HG02943 (cell line): ENCODE measurements at regions not wholly inside any gene's neighbourhood (a gene's known extent, or its start where the extent isn't known, plus 50 kb on each side); places are given as distances from the start of the nearest gene placed in this dataset.
A peak's percentile ranks its signal among the peaks of the same experiment; 100 is the strongest.

Experiments
- ATAC-seq: cut with Tn5 transposase; IDR thresholded peaks from one replicate; pipeline ENCODE4 v1.9.1; 2021; ENCODE audit warnings: mild to moderate bottlenecking, low read depth, moderate library complexity; ENCODE audit not compliant: unreplicated experiment

DNA sequence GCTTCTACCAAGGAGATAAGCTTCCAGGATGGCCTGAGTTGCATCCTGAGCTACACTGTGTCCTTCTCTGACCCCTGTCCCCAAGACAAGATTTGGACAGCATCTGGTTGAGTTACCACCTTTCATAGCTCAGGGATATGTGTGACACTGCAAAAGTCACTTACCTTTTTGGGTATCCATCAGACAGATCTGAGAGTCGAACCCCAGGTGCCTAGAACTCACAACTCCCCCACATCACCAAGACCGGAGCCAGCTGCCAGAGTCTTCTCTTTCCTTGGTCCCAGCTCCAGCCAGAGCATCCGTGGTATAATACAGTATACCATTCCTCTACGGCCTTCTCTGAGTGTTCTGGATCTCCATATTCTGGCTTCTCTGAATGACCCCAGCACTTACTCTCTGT lies 133.0 kb downstream of the CD83 start:
- no peak for ATAC-seq

DNA sequence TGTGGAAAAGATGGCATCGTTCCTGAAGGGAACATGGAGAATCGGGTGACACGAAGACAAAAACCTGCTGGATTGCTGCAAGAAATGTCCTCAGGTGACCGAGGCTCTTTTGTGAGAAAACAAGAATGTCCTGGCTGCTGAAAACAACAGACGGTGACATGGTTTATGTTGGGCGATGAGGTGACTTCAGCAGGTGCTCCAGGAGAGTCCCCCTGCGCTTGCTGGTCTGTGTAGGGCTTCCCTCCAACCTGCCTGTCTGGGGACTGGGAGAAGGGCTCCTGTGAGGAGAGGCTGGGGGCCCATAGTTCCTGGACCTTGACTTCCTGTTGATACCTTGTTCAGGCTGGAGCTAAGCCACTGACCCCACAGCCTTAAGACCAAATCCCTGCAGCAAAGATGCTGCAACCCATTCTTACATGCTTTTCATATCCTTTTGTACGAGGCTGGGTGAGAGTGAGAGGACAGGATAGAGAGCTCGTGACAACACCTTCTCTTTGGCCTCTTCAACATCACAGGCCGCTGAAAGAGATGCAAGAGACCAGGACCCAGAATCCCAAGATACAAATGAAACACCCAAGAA lies 134.8 kb downstream of the CD83 start:
- ATAC-seq, result no peak

DNA sequence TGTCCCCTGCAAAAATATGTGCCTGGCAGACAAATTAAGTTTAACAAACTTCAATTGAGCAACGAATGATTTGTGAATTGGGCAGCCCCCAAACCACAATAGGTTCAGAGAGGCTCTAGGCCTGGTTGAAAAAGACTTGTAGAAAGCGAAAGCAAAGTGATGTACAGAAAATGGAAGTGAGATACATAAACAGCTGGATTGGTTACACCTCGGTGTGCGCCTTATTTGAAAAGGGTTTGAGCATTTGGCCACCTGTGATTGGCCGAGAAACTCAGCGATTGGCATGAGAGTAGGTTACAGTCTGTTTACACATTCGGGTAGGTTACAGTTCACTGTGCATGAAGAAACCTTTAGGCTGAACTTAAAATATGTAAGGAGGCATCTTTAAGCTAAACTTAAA lies 136.9 kb downstream of the CD83 start:
- ATAC-seq, result peak; percentile 85

DNA sequence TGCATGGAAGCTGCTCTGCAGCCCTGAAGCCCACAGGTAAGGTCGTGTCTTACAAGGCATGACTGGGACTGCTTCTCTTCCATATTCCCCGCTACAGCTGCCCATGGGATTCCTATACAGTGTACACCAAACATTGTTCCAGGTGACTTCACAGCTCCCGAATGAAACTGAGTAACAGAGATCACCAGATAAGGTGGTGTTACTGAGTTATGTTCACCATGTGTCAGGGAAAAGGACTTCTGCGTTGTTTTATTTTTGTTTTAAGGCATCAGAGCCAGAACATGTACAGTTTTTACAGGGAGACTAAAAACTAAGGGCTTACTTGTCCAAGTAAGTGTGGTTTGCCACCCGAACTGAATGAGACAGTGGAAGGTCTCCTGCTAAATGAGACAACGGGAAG lies 138.3 kb downstream of the CD83 start:
- ATAC-seq, result no peak

DNA sequence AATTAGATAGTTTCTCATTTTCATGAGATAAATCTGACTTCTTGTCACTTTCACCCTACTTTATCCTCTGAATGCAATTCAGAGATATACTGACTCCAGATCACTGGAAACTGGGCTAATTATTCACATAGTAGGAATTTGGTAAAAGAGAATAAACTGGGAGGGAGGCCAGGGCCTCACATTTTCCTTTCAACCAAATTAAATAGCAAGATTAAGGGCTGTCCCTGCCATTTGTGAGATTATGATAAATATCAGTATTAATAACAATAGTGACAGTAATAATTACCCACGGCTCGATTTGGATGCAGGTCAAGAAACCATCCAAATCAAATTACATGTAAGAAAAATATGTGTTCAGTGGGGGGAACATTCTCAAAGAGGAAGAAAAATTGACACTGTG lies 140.5 kb downstream of the CD83 start:
- no peak for ATAC-seq

DNA sequence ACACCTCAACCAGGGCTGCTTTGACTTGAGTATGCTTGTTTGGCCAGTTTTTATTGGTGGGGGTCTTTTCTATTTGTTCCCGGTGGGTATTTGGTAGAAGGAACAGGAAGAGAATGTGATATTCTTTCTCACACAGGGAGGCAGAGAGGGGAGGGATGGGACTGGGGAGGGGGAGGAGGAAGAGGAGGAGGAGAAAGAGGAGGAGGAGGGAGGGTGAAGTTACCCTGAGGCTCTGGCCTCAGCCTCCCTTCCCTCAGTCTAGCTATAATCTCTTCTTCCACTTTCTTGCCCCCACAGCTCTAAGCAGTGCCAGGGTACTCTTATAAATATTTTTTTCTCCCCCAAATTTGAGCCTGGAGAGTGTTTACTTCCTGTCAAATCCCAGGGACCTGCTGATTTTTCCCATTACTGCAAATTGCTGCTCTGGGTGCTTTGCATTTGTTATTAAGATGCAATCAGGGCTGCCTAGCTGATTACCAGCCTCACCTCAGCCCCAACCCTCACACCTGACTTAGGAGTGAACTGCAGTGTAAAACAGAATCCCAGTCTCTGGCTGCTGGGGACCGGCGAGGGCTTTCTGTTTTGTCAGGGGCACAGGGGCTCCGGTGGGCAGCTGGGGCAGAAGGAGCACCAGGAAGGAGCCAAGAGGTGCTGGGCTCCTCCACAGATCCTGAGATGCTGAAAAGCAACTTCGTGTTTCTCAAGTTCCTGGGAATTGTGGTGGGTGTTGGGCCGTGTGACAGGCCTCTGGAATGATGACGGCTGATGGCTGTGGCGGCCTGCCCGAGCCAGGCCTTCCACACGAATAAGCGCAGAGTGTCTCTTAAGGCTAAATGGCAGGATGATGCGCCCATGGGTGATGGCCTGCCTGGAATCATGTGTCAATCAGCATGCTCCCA lies 141.4 kb downstream of the CD83 start:
- no peak for ATAC-seq

DNA sequence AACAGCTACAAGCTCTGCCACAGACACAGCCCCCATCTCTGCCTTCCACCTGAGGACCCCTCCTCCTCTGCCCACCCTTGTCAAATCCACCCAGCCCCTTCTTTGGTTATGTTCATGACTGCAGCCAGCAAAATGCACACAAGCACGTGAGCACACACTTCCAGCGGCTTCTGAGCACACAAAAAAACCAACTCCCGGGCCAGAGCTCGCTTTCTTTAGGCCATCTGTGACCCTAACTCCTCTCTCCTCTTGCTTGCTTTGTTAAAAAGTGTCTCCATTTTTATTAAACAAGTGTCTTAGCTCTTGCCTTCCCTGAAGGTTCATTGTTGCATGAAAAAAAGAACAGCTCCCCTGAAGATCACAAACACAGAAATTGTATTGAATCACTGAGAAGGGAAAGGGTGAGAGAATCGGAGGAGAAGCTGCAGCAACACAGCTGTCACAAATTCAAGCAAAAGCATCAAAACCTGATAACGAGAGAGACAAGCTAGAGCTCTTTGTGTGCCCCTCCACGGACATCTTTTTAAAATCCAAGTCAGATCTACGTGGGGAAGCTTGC lies 142.1 kb downstream of the CD83 start:
- ATAC-seq, result no peak

DNA sequence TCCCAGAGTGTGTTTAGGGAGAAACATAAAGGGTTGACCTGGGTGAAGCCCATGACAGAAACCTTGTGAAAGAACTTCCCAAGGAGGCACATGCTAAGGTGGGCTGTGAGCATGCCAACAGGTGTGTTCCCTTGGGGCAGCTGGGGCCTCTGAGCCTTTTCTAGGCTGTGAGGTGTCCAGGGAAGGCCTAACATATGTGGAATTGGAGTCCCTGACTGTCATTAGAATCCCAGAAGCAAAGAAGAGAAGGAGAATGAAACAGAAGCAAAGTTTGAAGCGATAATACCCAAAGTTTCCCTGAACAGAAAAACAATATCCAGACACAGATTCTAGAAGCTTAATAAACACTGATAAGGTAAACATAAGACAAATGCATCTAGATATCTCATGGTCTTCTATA lies 143.3 kb downstream of the CD83 start:
- no peak for ATAC-seq

DNA sequence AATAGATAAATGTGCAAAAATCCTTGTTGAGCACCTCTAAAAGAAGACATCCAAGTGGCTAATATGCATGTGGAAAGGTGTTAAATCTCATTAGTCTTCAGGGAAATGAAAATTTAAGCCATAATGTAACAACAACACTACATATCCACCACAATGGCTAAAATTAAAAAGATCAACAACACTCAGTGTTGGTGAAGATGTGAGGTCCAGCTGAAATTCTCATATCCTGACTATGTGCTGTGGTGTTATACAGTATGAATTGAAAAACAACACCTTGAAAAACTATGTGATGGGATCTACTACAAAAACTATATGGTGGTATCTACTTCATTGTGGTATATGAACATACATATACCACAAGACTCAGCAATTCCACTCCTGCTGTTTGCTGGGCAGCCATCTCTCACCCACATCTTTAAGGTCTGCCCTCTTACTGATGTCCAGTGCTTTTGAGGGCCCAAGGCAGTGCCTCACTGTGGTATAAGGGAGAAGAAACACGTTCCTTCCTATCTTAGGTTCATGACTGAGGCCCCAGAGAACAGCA lies 146.4 kb downstream of the CD83 start:
- ATAC-seq, result no peak

DNA sequence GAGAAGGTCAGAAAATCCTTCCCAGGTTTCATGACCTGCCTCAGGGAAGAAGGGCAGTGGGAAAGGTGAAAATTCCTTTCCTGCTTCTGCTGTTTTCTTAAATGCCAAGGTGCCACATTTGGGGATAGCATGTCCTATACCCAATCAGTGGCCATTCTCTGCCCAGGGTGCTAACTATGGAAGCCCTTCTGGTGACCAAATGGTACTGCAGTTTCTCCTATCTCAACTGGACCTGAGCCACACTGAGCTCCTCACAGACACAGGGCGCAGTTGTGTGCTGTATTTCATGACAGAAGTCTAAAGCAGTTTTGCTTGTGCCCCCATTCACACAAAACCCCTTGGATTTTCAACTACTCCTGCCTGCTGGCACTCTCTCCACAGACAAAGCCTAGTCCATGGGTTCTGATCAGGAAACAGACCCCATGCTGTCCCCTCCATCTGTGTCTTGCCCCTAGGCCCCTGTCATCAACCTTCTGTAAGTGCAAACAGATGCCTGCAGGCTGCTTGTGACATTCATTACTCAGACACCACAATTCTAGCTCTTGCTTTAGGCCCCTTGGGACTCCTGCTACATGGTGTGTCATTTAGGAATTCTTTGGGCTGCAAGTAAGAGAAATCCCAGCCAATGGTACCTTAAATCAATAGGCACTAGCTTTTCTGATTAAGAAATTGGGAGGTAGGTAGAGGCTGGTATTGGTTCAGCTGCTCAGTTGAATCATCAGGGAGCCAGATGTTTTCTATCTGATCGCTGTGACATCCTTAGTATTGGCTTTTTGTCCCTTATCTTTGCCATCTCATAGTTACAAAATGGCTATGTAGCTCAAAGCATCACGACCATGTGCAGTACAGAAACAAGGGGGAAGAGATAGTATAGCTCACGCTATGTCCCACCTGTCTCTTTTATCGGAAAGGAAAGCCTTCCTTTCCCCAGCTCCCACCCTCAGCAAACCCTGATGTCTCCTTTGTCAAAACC lies 147.8 kb downstream of the CD83 start:
- ATAC-seq, result no peak

DNA sequence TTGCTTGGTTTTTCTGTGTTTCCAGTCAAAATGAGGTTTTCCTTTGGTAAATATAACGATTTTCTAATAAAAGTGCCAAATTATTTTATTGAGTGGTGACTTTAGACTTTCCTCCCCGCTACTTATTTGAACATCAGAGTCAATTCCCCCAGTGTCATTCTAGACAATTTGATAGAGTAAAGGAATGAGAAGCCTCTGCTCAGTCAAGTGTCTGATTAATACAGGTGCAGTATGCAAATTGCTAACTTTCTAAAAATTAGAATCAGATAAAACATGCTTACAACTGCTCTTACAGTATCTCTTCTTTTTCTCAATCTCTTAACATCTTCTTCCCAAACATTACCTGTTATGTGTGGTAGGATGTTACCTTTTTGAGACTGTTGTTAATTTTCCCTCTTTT lies 148.7 kb downstream of the CD83 start:
- ATAC-seq, result no peak

DNA sequence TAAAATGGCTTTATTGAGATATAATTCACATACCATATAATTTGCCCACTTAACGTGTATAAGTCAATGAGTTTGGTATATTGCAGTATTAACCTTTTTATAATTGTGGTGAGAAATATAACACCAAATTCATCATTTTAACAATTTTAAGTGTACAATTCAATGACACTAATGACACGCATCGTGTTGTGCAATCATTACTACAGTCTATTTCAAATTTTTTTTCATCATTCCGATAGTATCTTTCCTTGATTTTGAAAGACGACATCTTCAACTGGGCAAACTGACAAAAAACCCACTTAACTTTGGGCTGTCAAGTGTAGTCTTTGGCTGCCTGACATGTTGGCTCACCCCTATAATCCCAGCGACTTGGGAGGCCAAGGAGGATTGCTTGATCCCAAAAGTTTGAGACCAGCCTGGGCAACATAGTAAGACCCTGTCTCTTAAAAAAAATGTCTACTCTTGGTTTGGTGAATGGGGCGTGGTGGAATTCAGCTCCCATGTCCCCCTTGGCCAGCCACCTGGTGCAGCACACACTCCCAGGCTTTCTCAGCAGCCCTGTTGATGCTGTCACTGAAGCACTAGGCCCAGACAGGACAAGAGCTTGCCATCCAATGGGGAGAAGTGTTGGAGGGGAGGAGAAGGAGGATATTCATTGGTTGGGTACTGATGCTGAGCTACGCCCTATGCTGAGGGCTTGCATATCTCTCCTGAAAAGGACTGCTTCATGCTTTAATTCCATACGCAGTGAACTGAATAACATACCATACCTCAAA lies 150.5 kb downstream of the CD83 start:
- ATAC-seq, result no peak

DNA sequence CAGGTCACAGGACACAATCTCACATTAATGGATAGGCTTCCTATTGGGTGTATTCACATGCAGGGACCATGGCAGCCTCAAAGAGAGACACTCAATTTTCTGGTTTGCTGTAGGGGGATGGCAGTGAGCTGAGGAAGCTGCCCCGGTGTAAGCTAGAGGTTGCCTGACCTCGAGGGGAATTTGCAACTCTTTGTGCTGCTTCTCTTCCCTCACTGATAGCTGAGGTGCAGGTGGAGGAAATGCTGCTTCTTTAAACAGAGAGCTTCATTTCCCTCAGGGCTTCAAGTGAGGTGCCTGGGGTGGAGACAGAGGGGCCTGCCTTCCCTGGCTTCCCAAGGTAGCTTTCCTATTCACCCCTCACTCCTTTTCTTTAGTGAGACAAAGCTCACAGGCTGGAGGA lies 151.9 kb downstream of the CD83 start:
- ATAC-seq, result no peak

DNA sequence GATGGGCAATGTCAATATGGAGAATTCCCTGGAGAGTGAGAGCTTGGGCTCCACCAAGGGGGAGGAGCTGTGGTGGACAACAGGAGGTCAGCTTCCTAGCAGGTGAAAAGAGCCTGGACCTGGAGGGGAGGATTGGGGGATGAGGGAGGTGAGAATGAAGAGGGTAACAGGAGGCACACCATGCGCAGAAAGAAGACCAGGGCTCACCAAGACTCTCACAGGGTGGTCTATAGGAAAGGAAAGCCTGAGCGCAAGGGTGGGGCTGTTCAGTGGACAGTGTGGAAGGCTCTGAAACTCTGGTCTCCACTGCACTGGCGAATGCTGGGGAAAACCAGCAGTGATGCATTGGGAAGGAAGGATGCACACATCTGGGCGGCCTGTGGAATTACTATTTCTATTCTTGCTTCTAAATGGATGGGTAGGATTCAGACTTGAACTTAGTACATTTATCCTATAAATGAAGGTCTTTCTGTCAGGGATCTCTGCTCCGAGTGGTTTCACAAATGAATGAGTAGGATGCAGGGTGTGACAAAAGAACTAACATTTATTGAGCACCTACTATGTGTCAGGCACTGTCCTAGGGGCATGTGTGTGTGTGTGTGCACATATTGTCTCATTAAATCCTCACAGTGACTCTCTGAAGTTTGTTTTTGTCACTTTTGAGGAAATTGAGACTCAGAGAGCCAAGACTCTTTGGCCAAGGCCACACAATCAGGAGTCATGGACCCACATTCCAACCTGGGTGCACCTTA lies 152.7 kb downstream of the CD83 start:
- no peak for ATAC-seq

DNA sequence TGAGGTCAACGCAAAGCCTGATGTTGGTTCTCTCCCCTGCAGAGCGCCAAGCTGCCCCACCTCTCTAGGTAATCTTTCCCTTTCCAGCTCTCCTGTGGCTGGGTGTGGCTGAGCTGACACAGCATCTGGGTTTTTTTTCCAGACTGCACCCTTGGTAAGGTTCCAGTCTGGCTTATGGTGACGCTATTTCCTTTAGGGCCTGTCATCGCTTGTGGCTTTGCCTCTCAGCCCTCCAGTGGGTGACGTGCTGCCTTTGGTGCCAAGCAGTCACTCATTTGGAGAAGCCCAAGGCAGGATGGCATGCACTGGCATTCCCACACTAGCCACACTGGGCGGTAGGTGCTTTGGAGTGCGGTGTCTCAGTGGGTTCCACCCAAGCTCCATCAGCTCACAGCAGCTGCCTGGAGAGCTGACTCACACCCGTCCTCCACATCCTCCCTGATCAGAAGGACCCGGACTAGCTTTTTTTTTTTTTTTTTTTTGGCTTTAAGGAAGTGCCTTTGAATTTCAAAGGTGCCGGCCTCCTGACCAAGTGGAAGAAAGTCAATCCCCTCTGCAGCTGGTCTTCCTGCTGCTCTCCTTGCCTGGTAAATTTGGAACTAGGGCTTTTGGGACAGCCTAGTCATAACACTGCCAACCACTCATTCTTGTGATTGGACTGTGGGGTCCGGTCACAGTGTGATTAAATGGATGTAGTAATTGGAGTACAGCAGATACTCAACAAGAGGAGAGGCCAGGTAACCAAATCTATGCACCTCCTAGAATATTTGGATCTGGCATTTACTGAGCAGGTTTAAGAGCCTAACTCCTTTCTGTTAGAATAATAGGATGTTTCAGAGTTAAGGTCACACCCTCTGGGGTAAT lies 153.6 kb downstream of the CD83 start:
- ATAC-seq, result no peak

DNA sequence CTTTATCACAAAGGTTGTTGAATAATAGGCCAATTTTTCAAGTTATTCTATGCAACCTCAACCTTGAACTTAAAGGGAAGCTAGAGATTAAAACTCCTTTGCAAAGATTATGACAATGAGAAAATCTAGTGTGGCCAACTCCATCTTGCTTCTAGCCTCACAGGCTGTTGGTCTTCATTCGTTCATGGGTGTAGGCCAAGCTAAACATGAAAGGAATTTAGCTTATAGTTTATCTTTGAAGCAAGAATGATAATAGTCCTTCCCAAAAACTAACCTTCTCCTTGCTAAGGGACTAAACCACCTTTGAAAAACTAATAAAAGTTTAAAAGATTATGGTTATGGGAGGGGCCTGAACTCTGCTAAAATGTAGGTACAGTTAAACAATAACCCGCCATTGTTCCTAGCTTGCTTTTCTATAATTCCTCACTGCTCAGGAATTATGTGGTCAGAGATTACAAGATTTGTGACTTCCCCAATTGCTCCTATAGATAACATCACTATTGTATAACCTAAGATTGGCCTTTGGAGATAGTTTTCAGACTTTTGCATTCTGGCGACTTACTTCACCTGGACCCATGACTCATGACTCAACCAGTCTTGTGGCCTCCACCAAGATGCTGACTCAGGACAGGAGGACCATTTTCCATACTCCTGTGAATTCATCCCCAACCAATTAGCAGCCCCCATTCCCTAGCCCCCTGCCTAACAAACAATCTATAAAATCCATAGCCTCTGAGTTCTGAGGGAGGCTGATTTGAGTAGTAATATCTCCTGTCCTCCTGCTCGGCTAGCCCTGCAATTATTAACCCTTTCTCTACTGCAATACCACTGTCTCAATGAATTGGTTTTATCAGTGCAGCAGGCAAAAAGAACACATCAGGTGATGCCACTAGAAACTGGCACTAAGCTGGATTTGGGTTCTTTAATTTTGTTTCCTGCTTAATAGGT lies 154.5 kb downstream of the CD83 start:
- no peak for ATAC-seq

DNA sequence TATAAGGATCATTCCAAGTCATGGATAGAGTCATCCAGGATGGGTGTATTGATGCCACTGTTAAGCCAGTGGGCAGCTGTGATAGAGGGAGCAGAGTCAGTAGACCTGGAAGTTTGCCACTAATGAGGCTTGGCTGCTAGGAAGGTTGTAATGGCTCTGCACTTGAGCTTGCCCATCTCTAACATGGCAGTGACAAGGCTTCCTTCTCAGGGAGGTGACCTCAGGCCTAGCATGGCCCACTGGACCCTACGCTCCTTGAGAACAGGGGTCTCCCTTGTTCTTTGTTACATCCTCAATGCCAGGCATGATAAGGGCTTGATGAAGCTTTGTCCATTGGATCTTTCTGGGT lies 155.1 kb downstream of the CD83 start:
- ATAC-seq, result no peak
